GM21737 (cell line): ENCODE measurements at regions not wholly inside any gene's neighbourhood (a gene's known extent, or its start where the extent isn't known, plus 50 kb on each side); places are given as distances from the start of the nearest gene placed in this dataset.

ENCODE experiments used
- ATAC-seq: cut with Tn5 transposase; IDR thresholded peaks from one replicate; pipeline ENCODE4 v1.9.1; 2021; ENCODE audit warnings: mild to moderate bottlenecking, moderate library complexity; ENCODE audit not compliant: unreplicated experiment

- no peak for ATAC-seq
Observed at GRCh38 chr5:52497133-52497693, 290.5 kb upstream of the ITGA1 start.

- no peak for ATAC-seq
Observed at GRCh38 chr5:52498607-52499006, 289.1 kb upstream of the ITGA1 start.

GRCh38 chr5:52502460-52502999, 285.2 kb upstream of the ITGA1 start:
- no peak for ATAC-seq

- ATAC-seq = no peak
Observed at GRCh38 chr5:52504584-52505240, 283.0 kb upstream of the ITGA1 start.

- ATAC-seq = no peak
Observed at GRCh38 chr5:52517667-52518066, 270.0 kb upstream of the ITGA1 start.

- ATAC-seq = no peak
Observed at GRCh38 chr5:52520171-52520570, 267.5 kb upstream of the ITGA1 start.

GRCh38 chr5:52521236-52521635, 266.5 kb upstream of the ITGA1 start:
- ATAC-seq = no peak

- ATAC-seq = no peak
Observed at GRCh38 chr5:52523701-52524100, 264.0 kb upstream of the ITGA1 start.

GRCh38 chr5:52531105-52531504, 256.6 kb upstream of the ITGA1 start:
- ATAC-seq = no peak

- no peak for ATAC-seq
Observed at GRCh38 chr5:52543594-52543993, 244.1 kb upstream of the ITGA1 start.

- no peak for ATAC-seq
Observed at GRCh38 chr5:52544738-52545137, 243.0 kb upstream of the ITGA1 start.

GRCh38 chr5:52554293-52554692, 233.4 kb upstream of the ITGA1 start:
- ATAC-seq = no peak

GRCh38 chr5:52560366-52560765, 227.3 kb upstream of the ITGA1 start:
- no peak for ATAC-seq

GRCh38 chr5:52562473-52562872, 225.2 kb upstream of the ITGA1 start:
- ATAC-seq = no peak

GRCh38 chr5:52564587-52564986, 223.1 kb upstream of the ITGA1 start:
- no peak for ATAC-seq

GRCh38 chr5:52577546-52577945, 210.2 kb upstream of the ITGA1 start:
- no peak for ATAC-seq

- no peak for ATAC-seq
Observed at GRCh38 chr5:52579391-52579790, 208.3 kb upstream of the ITGA1 start.

GRCh38 chr5:52580921-52581320, 206.8 kb upstream of the ITGA1 start:
- no peak for ATAC-seq

GRCh38 chr5:52582313-52582712, 205.4 kb upstream of the ITGA1 start:
- no peak for ATAC-seq

GRCh38 chr5:52587131-52587530, 200.6 kb upstream of the ITGA1 start:
- ATAC-seq = no peak

- ATAC-seq = no peak
Observed at GRCh38 chr5:52597625-52598024, 190.1 kb upstream of the ITGA1 start.

GRCh38 chr5:52598968-52599367, 188.7 kb upstream of the ITGA1 start:
- no peak for ATAC-seq
